GM18517 (cell line): ENCODE measurements at regions not wholly inside any gene's neighbourhood (a gene's known extent, or its start where the extent isn't known, plus 50 kb on each side); places are given as distances from the start of the nearest gene placed in this dataset.
"Not testable (repeated sequence)": the region's sequence is repeated elsewhere in the genome, so short reads cannot be mapped to it uniquely, and the experiment has no call there.

ENCODE experiments used
- ATAC-seq: cut with Tn5 transposase; IDR thresholded peaks from one replicate; pipeline ENCODE4 v1.9.1; 2021; ENCODE audit warnings: mild to moderate bottlenecking, moderate library complexity; ENCODE audit not compliant: unreplicated experiment

DNA sequence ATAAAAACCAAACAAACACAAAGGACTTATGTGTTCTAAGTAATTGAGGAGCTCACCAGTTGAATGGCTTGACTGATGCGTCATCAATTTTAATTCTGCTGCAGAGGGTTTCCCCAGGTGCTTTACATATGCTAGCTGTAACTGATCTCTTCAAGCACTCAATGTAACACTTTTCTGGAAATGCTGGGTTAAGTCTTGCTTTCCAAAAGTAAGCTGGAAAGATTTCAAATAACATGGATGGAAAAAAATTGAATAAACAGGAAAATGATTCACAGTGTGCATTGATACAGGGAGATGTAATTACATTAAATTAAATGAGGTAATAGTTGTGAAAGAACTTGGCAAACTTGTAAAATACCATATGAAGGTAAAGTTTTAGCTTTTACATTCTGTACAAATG, 186.7 kb upstream of the WDFY3 start:
- no peak for ATAC-seq

DNA sequence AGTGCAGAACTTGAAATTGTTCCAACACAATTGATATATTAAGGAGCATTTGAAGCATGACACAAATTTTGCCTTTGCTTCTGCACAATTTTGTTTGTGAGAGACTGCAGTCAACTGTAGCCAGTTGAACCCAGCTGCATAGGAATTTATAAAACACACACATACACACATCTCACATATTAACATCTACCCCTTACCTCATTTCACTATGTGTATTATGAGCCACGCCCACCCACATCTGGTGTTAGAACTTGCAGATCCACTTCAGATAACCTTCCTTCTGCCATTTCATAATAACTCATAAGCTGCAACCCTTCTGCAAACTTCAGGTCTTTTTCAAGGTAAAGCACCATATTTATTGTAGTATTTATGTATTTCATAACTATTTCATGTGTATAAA, 188.1 kb upstream of the WDFY3 start:
- ATAC-seq = no peak

DNA sequence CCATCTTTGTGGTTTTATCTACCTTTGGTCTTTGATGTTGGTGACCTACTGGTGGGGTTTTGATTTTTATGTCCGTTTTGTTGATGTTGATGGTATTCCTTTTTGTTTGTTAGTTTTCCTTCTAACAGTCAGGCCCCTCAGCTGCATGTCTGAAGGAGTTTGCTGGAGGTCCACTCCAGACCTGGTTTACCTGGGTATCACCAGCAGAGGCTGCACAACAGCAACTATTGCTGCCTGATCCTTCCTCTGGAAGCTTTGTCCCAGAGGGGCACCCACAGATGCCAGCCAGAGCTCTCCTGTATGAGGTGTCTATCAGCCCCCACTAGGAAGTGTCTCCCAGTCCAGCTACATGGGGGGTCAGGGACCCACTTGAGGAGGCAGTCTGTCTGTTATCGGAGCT, 199.3 kb upstream of the WDFY3 start:
- ATAC-seq = no peak

DNA sequence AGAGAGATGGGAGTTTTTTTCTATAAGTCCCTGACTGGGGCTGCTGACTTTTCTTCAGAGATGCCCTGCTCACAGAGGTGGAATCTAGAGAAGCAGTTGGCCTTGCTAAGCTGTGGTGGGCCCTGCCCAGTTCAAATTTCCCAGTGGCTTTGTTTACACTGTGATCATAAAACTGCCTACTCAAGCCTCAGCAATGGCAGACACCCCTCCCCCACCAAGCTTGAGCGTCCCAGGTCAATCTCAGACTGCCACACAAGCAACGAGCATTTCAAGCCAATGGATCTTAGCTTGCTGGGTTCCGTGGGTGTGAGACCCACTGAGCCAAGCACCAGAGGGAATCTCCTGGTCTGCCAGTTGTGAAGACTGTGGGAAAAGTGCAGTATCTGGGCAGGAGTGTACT, 199.8 kb upstream of the WDFY3 start:
- ATAC-seq = no peak

DNA sequence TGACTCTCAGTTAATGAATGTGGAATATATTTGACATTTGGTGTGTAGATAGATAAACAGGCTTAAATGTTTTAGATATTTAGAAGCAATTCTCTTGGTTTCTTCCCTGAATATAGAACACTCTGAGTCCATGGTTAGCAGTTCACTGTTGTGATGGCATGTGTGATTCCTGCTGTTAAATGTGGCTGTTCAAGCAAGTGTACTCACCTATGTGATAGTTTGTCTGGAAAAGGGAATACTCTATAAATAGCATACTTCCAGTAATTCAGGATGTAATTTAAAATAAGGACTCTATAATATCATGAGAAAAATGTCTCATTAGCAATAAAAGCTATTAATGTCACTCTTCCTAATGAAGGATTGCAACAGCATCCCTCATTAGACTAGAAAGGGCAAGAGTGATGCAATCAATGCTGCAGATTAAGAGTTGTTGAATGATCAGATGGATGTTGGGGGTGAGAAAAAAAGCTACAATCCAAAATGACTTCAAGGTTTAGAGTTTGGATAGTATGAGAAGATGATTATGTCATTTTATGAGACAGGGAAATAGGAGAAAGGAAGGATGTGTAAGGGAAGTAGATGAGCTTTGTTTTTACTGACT, 201.8 kb upstream of the WDFY3 start:
- no peak for ATAC-seq

DNA sequence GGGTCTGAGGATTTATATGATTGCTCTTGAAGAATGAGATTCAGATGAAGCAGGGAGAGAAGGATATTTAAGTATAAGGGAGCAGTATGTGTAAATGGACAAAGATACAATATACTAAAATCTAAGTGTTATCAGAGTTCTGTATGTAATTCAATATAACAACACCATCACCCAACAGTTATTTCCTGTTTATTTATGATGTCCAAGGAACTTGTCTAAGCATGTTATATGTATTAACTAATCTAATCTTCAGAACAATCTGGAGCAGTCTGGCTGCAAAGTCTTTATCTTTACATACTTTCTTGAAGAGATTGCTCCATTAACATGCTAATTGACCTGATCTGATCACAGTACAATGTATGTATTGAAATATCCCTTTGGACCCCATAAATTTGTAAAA, 203.8 kb upstream of the WDFY3 start:
- ATAC-seq = no peak

DNA sequence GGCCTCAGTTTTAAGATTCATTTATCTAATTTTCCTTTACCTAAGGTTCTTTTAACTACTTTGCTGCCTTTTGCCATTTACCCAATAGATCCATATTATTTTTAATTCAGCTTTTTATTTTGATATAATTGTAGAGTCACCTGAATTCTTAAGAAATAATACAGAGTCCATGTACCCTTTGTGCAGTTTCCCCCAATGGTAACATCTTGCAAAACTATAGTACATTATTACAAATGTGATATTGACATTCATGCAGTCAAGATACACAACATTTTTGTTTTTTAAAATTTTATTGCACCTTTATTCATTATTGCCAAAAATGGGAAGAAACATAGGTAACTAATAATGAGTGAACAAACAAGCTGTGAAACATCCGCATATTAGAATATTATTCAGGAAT, 208.7 kb upstream of the WDFY3 start:
- ATAC-seq = no peak

DNA sequence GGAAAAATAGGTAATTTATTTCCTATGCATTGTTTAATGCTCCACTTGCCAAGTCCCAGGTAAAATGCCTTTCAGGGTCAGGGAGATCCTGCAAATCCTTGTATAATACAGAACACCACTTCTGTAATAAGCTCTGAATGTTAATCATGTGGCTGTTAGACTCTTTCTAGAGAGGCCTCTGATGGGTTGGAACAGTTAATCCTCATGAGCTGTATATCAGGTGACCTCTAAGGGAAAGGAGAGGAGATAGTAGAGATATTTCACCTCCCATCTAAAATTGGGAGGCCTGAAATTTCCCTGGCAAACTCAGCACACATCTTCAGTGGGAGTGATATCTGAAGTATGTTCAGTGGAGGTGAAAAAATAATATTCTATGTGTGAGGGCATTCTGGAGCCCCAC, 210.6 kb upstream of the WDFY3 start:
- ATAC-seq = no peak

DNA sequence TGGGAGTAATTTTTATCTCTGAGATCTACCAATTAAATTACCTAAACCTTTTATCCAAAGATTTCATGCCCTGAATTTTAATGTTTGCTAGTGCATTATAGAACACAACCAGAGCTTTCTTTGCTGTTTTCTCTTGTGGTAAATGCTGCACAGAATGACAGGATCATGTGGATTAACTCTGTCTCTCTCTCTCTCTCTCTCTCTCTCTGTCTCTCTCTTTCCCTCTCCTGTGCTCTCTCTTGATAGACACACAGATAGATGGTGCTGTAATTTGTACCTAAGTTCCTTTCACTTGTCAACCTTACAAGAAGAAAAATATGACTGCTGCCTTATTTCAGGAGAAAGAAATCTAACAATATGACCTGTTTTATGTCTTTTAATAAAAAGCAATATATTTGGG, 211.2 kb upstream of the WDFY3 start:
- no peak for ATAC-seq

DNA sequence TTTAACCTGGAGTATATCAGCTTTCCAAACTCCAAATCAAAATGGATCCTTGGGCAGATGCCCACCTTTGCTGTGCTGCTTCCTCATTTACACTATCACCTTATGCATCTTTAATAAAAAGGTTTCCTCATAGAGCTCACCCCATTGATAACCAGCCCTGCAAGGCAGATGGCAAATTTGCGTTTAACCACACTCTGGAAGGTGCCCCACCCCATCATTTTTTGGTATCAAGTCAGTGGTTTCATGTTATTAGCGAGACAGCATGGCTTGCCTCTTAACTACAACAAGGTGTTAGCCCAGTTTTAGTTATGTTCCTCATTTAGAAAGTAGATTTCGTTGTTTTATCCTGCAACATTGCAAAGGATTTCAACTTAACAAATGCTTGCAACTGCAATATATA, 214.0 kb upstream of the WDFY3 start:
- no peak for ATAC-seq

DNA sequence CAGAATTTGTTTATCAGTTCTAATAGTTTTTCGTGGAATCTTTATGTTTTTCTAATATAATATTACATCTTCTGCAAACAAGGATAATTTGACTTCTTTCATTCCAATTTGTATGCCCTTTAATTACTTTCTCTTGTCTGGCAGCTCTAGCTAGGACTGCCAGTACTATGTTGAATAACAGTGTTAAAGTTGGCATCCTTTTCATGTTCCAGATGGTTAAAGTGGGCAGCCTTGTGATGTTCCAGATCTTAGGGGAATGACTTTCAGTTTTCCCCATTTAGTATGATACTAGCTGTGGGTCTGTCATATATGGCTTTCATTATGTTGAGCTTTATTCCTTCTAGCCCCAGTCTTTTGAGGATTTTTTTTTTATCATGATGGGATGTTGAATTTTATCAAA, 220.6 kb upstream of the WDFY3 start:
- no peak for ATAC-seq

DNA sequence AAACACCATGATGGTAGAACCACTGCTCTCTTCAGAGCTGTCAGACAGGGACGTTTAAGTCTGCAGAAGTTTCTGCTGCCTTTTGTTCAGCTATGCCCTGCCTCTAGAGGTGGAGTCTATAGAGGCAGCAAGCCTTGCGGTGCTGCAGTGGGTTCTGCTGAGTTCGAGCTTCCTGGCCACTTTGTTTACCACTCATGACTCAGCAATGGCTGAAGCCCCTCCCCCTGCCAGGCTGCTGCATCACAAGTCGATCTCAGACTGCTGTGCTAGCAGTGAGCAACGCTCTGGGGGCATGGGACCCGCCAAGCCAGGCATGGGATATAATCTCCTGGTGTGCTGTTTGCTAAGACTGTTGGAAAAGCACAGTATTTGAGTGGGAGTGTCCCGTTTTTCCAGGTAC, 229.5 kb upstream of the WDFY3 start:
- ATAC-seq = not testable (repeated sequence)

DNA sequence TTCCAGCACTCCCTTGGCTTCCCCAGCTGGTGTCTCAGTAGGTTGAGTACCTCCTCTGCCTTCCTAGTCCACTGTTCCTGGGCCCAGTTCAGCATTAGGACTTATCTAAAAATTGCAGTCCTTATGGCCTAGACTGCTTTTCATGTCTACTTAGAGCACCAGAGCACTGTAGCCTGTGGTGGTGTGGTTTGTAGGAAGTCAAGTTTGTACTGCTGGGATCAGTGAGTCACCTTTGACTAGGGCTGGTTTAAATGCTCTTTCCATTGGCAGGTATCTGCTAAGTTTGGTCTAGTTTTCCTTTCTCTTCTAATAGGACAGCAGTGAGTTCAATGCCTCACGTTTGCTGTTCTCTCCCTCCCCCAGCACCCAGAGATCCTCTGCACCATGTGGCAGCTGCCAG, 233.6 kb upstream of the WDFY3 start:
- no peak for ATAC-seq

DNA sequence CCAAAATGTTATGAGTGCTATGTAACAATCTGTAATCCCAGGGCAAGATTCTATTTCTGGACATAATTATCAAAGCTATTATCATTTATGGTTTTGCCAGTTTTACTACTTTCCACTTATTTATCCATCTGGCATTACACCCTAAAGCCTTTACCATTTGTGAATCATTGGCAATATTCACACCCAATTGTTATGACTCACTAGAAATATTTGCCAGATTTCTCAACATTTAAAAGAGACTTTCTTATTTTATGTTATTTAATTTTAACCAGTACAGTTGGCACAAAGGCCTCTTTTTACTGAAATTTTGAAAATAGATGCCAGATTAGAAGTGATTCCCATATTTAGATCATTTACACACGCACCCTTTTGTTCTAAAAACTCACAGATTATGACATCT, 242.7 kb upstream of the WDFY3 start:
- ATAC-seq = no peak

DNA sequence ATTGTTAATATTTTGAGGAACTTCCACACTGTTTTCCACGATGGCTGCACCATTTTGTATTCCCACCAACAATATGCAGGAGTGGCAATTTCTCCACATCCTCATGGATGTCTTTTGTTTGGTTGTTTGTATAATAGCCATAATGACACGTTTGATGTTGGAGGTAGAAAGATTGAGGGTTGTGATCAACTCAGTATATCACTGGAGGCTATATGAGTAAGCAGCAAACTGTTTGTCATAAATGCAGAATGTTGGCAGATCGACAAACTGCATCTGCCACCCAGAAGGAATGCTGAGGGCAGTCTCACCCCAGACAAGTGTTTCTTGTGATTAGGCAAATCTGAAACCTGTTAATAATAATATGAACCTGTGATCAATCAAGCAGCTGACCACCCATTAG, 243.9 kb upstream of the WDFY3 start:
- ATAC-seq = no peak

DNA sequence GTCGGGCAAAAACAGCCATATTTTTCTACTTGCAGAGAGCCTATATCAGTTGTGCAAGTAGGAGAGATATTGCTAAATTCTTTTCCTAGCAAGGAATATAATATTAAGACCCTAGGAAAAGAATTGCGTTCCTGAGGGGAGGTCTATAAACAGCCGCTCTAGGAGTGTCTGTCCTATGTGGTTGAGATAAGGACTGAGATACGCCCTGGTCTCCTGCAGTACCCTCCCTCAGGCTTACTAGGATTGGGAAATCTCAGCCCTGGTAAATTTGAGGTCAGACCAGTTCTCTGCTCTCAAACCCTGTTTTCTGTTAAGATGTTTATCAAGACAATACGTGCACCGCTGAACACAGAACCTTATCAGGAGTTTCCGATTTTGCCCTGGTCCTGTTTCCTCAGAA, 250.1 kb upstream of the WDFY3 start:
- not testable (repeated sequence) for ATAC-seq

DNA sequence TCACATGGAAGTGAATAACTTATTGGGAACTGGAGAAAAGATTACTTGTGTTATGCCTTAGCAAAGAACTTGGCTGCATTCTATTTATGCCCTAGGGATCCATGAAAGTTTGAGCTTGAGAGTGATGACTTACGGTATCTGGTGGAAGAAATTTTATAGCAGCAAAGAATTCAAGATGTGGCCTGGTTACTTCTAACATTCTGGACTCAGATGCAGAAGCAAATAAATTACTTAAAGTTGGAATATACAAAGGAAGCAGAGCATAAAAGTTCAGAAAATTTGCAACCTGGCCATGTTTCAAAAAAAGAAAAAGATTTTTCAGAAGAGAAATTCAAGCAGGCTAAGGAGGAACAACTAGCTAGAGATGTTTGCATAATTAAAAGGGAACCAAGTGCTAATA, 252.3 kb upstream of the WDFY3 start:
- no peak for ATAC-seq

DNA sequence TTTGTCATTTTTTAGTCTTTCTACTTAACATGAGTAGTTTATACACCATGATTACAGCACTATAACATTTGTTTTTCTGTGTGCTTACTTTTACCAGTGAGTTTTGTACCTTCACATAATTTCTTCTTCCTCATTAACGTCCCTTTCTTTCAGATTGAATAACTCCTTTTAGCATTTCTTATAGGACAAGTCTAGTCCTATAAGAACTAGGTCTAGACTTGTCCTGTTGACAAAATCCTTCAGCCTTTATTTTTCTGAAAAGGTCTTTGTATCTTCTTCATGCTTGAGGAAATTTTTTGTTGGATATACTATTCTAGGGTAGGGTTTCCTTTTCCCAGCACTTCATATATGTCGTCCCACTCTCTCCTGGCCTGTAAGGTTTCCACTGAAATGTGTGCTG, 253.3 kb upstream of the ARHGAP24 start:
- no peak for ATAC-seq

DNA sequence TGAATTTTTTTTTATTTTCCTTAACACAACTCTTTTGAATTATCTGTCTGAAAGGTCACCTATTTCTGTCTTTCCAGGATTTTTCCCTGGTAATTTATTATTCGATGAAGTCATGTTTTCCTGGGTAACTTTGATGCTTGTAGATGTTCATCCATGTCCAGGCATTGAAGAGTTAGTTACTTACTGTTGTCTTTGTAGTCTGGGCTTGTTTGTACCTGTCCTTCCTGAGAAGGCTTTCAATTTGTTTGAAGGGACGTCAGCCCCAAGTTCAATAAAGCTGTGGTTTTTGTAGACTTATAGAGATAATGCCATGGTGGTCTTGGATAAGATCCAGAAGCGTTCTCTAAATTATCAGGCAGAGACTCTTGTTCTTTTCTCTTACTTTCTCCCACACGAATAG, 252.4 kb upstream of the ARHGAP24 start:
- ATAC-seq = no peak

DNA sequence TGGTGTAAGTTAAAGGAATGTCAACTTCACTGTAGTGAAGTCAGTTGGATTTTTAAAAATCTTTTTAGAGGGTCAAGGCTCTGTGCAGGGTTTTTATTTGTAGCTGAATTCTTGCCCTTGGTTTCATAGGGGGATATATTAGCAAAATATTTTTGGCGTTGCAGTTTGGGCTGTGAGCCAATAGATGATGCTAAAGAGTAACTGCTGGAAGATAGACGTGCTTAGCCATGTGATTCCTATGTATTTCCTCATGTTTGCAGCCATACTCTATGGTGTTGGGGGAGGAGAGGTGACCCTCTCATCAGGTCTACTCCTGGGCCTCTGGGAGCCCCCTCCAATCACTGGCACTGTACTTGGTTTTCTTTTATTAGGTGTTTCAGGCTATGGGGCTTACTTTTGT, 246.7 kb upstream of the ARHGAP24 start:
- ATAC-seq = no peak

DNA sequence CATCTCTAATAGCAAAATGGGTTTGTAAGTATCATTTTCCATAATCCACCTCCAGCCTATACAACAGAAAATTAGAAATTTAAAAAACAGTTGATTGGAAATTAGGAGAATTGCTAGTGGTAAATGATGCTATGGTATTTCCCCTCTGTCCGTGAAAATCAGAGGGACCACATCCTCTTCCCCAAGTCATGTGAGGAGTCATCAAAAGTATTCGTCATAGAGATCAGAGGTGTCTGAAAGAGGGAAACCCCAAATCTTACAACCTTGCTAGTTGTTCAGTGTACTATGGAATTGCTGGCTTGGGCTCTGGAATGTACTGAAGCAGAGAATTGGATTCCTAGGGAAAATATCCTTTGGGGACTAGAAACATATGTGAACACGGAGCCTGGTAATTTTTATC, 241.4 kb upstream of the ARHGAP24 start:
- no peak for ATAC-seq

DNA sequence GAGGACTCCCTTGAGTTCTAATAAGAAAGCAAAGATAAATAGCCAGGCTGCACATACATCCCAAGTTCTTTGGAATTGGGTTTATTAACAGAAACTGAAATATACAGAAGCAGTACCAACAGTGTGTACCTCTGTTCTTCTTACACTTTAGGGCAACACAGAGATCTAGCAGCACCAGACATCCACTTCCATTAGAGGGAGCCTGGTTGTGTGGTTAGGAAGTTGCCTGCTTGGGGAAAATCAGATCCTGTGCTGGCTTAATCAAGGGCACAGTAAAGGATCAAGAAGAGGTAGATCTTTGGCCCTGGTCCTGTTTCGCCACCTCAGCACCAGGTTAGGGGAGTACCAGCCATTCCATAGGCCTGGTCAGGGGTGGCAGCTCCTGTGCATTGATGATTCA, 231.1 kb upstream of the ARHGAP24 start:
- no peak for ATAC-seq

DNA sequence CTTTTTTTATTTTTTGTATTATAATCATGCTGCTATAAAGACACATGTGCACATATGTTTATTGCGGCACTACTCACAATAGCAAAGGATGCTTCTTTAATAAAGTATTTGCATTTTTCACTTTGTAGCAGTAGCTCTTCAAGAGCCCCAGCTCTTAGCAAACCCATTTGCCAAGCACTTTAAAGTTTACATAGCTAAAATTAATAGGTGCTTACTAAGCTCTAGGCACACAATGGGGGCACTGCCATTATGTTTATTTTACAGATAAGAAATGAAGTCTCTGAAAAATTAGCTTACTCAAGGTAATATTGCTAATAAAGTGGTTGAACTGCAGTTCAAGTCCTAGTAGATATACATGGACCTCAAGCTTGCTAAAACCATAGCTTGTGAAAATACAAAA, 230.3 kb upstream of the ARHGAP24 start:
- ATAC-seq = no peak

DNA sequence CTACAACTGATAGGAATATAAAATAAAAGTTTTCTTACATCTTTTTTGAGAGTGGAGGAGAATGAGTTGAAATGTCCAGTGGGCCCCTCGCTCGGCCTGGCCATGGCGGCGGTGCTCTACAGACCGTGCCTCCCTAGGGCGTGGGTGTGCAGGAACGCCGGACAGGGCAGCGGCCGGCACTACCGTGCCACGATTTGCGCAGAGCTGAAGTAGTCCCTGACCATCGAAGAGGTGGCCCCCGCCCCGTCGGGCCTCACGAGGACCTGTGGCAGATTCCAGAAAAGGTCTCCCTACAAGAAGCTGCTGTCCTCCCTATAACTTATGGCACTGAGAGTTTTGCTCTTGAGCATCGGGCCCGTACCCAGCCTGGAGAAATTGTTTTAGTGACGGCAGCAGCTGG, 228.9 kb upstream of the ARHGAP24 start:
- no peak for ATAC-seq
